GM18868 (cell line): ENCODE measurements at regions not wholly inside any gene's neighbourhood (a gene's known extent, or its start where the extent isn't known, plus 50 kb on each side); places are given as distances from the start of the nearest gene placed in this dataset.

Source experiments
- ATAC-seq: cut with Tn5 transposase; IDR thresholded peaks from one replicate; pipeline ENCODE4 v1.9.1; 2021; ENCODE audit warnings: mild to moderate bottlenecking, moderate library complexity; ENCODE audit not compliant: unreplicated experiment

GRCh38 chr5:166992874-166993722 is 1298.3 kb upstream of the WWC1 start:
- ATAC-seq = no peak

GRCh38 chr5:166994226-166994625 is 1297.2 kb upstream of the WWC1 start:
- no peak for ATAC-seq

GRCh38 chr5:167001246-167001645 is 1290.2 kb upstream of the WWC1 start:
- ATAC-seq = no peak

- ATAC-seq = no peak
These were observed 1282.7 kb upstream of the WWC1 start for GRCh38 chr5:167008705-167009104.

GRCh38 chr5:167011196-167011595 is 1280.2 kb upstream of the WWC1 start:
- no peak for ATAC-seq

- ATAC-seq = no peak
These were observed 1279.1 kb upstream of the WWC1 start for GRCh38 chr5:167012123-167013034.

GRCh38 chr5:167014401-167015056 is 1276.9 kb upstream of the WWC1 start:
- ATAC-seq = no peak

GRCh38 chr5:167020418-167020817 is 1271.0 kb upstream of the WWC1 start:
- ATAC-seq = no peak

GRCh38 chr5:167029488-167029887 is 1262.0 kb upstream of the WWC1 start:
- ATAC-seq = no peak

GRCh38 chr5:167030500-167031120 is 1260.8 kb upstream of the WWC1 start:
- ATAC-seq = no peak

GRCh38 chr5:167036585-167036984 is 1254.9 kb upstream of the WWC1 start:
- no peak for ATAC-seq

GRCh38 chr5:167049043-167049663 is 1242.3 kb upstream of the WWC1 start:
- ATAC-seq = peak; percentile 96

GRCh38 chr5:167049771-167050567 is 1241.5 kb upstream of the WWC1 start:
- no peak for ATAC-seq

GRCh38 chr5:167050568-167051401 is 1240.7 kb upstream of the WWC1 start:
- no peak for ATAC-seq

- ATAC-seq = no peak
These were observed 1240.1 kb upstream of the WWC1 start for GRCh38 chr5:167051402-167051768.

GRCh38 chr5:167052791-167053190 is 1238.7 kb upstream of the WWC1 start:
- ATAC-seq = no peak

GRCh38 chr5:167057665-167058064 is 1233.8 kb upstream of the WWC1 start:
- ATAC-seq = no peak

GRCh38 chr5:167061695-167062094 is 1229.8 kb upstream of the WWC1 start:
- ATAC-seq = no peak

- ATAC-seq = no peak
These were observed 1228.3 kb upstream of the WWC1 start for GRCh38 chr5:167063116-167063515.
